ENCODE measurements at regions not wholly inside any gene's neighbourhood (a gene's known extent, or its start where the extent isn't known, plus 50 kb on each side); places are given as distances from the start of the nearest gene placed in this dataset.

- TF ChIP-seq, protein P1, sequence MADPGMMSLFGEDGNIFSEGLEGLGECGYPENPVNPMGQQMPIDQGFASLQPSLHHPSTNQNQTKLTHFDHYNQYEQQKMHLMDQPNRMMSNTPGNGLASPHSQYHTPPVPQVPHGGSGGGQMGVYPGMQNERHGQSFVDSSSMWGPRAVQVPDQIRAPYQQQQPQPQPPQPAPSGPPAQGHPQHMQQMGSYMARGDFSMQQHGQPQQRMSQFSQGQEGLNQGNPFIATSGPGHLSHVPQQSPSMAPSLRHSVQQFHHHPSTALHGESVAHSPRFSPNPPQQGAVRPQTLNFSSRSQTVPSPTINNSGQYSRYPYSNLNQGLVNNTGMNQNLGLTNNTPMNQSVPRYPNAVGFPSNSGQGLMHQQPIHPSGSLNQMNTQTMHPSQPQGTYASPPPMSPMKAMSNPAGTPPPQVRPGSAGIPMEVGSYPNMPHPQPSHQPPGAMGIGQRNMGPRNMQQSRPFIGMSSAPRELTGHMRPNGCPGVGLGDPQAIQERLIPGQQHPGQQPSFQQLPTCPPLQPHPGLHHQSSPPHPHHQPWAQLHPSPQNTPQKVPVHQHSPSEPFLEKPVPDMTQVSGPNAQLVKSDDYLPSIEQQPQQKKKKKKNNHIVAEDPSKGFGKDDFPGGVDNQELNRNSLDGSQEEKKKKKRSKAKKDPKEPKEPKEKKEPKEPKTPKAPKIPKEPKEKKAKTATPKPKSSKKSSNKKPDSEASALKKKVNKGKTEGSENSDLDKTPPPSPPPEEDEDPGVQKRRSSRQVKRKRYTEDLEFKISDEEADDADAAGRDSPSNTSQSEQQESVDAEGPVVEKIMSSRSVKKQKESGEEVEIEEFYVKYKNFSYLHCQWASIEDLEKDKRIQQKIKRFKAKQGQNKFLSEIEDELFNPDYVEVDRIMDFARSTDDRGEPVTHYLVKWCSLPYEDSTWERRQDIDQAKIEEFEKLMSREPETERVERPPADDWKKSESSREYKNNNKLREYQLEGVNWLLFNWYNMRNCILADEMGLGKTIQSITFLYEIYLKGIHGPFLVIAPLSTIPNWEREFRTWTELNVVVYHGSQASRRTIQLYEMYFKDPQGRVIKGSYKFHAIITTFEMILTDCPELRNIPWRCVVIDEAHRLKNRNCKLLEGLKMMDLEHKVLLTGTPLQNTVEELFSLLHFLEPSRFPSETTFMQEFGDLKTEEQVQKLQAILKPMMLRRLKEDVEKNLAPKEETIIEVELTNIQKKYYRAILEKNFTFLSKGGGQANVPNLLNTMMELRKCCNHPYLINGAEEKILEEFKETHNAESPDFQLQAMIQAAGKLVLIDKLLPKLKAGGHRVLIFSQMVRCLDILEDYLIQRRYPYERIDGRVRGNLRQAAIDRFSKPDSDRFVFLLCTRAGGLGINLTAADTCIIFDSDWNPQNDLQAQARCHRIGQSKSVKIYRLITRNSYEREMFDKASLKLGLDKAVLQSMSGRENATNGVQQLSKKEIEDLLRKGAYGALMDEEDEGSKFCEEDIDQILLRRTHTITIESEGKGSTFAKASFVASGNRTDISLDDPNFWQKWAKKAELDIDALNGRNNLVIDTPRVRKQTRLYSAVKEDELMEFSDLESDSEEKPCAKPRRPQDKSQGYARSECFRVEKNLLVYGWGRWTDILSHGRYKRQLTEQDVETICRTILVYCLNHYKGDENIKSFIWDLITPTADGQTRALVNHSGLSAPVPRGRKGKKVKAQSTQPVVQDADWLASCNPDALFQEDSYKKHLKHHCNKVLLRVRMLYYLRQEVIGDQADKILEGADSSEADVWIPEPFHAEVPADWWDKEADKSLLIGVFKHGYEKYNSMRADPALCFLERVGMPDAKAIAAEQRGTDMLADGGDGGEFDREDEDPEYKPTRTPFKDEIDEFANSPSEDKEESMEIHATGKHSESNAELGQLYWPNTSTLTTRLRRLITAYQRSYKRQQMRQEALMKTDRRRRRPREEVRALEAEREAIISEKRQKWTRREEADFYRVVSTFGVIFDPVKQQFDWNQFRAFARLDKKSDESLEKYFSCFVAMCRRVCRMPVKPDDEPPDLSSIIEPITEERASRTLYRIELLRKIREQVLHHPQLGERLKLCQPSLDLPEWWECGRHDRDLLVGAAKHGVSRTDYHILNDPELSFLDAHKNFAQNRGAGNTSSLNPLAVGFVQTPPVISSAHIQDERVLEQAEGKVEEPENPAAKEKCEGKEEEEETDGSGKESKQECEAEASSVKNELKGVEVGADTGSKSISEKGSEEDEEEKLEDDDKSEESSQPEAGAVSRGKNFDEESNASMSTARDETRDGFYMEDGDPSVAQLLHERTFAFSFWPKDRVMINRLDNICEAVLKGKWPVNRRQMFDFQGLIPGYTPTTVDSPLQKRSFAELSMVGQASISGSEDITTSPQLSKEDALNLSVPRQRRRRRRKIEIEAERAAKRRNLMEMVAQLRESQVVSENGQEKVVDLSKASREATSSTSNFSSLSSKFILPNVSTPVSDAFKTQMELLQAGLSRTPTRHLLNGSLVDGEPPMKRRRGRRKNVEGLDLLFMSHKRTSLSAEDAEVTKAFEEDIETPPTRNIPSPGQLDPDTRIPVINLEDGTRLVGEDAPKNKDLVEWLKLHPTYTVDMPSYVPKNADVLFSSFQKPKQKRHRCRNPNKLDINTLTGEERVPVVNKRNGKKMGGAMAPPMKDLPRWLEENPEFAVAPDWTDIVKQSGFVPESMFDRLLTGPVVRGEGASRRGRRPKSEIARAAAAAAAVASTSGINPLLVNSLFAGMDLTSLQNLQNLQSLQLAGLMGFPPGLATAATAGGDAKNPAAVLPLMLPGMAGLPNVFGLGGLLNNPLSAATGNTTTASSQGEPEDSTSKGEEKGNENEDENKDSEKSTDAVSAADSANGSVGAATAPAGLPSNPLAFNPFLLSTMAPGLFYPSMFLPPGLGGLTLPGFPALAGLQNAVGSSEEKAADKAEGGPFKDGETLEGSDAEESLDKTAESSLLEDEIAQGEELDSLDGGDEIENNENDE (IDR thresholded peaks at IDR 0.05; ENCODE audit: insufficient replicate concordance, low read length): no peak
- no peak for TF ChIP-seq CEBPB (IDR thresholded peaks at IDR 0.05; ENCODE audit: low read depth, low read length)
- TF ChIP-seq RAD21 (IDR thresholded peaks at IDR 0.05 in 1 of 2, conservative IDR thresholded peaks at IDR 0.05 in 1 of 2; ENCODE audit: low read depth in 2 of 2, low read length in 2 of 2): no peak
- no peak for TF ChIP-seq ATF2 (IDR thresholded peaks at IDR 0.05; ENCODE audit: low read length)
- no peak for TF ChIP-seq RFX5 (IDR thresholded peaks at IDR 0.05; ENCODE audit: borderline replicate concordance, low read depth, low read length)
- TF ChIP-seq SP2 (IDR thresholded peaks at IDR 0.05; ENCODE audit: low read length): no peak
- TF ChIP-seq SRF (IDR thresholded peaks at IDR 0.05; ENCODE audit: low read depth, low read length): no peak
- TF ChIP-seq CBX8 (IDR thresholded peaks at IDR 0.05; ENCODE audit: borderline replicate concordance, low read depth, low read length): no peak
- TF ChIP-seq KDM1A (IDR thresholded peaks at IDR 0.05; ENCODE audit: borderline replicate concordance, low read length): no peak
- TF ChIP-seq TCF12 (IDR thresholded peaks at IDR 0.05; ENCODE audit: low read depth, low read length): no peak
- no peak for TF ChIP-seq KDM5A (IDR thresholded peaks at IDR 0.05; ENCODE audit: low read length)
Observed at GRCh38 chr10:83492004-83492403, 647.3 kb upstream of the GHITM start (continued).
